Fibroblast of lung (primary cell): ENCODE measurements at regions not wholly inside any gene's neighbourhood (a gene's known extent, or its start where the extent isn't known, plus 50 kb on each side); places are given as distances from the start of the nearest gene placed in this dataset.

Source experiments
- DNase-seq, 2 donors: peaks; one replicate each; pipeline versions ENCODE4 v3.0.0 to v3.0.0-alpha.2; 2010; ENCODE audit warnings: low read depth in 2 of 2
- H2AFZ ChIP-seq: 2 replicates; pipeline ENCODE4 v1.5.1; 2012; ENCODE audit warnings: low read length, control low read depth, inconsistent platforms
- H3K27ac ChIP-seq: 2 replicates; pipeline ENCODE4 v1.5.1; 2011; ENCODE audit warnings: low read length, control low read depth; ENCODE audit not compliant: insufficient read depth
- H3K27me3 ChIP-seq: 2 replicates; pipeline ENCODE4 v1.5.1; 2011; ENCODE audit warnings: mild to moderate bottlenecking, low read length; ENCODE audit not compliant: control insufficient read depth, insufficient read depth
- H3K36me3 ChIP-seq: 2 replicates; pipeline ENCODE4 v1.5.1; 2011; ENCODE audit warnings: low read length; ENCODE audit not compliant: control insufficient read depth, insufficient read depth
- H3K4me1 ChIP-seq: 2 replicates; pipeline ENCODE4 v1.5.1; 2011; ENCODE audit warnings: low read length; ENCODE audit not compliant: control insufficient read depth, insufficient read depth; ENCODE audit errors: extremely low read depth
- H3K4me2 ChIP-seq: 2 replicates; pipeline ENCODE4 v1.5.1; 2011; ENCODE audit warnings: low read length, control low read depth; ENCODE audit not compliant: insufficient read depth; ENCODE audit errors: extremely low read depth
- H3K4me3 ChIP-seq, 4 experiments: fragments of 200-600 bp in 1 of 4; sonication (generic) in 1 of 4; replicated peaks in 1 of 4; 2 replicates each; pipeline ENCODE4 v1.5.1; 2011 to 2016; ENCODE audit warnings: low read length in 4 of 4, low read depth in 3 of 4, mild to moderate bottlenecking in 3 of 4, control low read depth in 2 of 4, inconsistent platforms in 1 of 4, mixed read lengths in 1 of 4; ENCODE audit not compliant: insufficient read depth in 1 of 4; ENCODE audit errors: control extremely low read depth in 1 of 4
- H3K79me2 ChIP-seq: 2 replicates; pipeline ENCODE4 v1.5.1; 2012; ENCODE audit warnings: mild to moderate bottlenecking, low read length, inconsistent platforms; ENCODE audit not compliant: control insufficient read depth, insufficient read depth
- H3K9ac ChIP-seq: 2 replicates; pipeline ENCODE4 v1.5.1; 2011; ENCODE audit warnings: mild to moderate bottlenecking, low read length, control low read depth; ENCODE audit not compliant: insufficient read depth
- H3K9me3 ChIP-seq: 2 replicates; pipeline ENCODE4 v1.5.1; 2012; ENCODE audit warnings: low read depth, low read length; ENCODE audit not compliant: control insufficient read depth, insufficient read depth
- H4K20me1 ChIP-seq: 2 replicates; pipeline ENCODE4 v1.5.1; 2011; ENCODE audit warnings: low read length; ENCODE audit not compliant: control insufficient read depth, insufficient read depth; ENCODE audit errors: extremely low read depth
- CTCF ChIP-seq, 2 donors: IDR thresholded peaks in 1 of 2; conservative IDR thresholded peaks in 1 of 2; 1 replicate in 1 of 2; 2 replicates in 1 of 2; pipeline ENCODE4 v1.5.1; 2011 to 2012; ENCODE audit warnings: low read length in 2 of 2, control low read depth in 1 of 2, inconsistent platforms in 1 of 2, low read depth in 1 of 2, mild to moderate bottlenecking in 1 of 2
- EZH2 ChIP-seq: IDR thresholded peaks from 2 replicates; pipeline ENCODE4 v1.5.1; 2012; ENCODE audit warnings: low read length, control low read depth, mild to moderate bottlenecking; ENCODE audit errors: missing control alignments

- Histone ChIP-seq H3K79me2 (no peaks in the 10 kb centered on the region), H3K4me3 (no peak overlapping the region), H4K20me1 (no peaks in the 10 kb centered on the region), H3K27ac (no peak overlapping the region), H3K4me2 (no peak overlapping the region), H3K4me1 (no peaks in the 10 kb centered on the region), H2AFZ (no peak overlapping the region), H3K9ac (no peak overlapping the region), H3K27me3 (no peaks in the 10 kb centered on the region), H3K9me3 (no peaks in the 10 kb centered on the region), H3K36me3 (no peaks in the 10 kb centered on the region)
- TF ChIP-seq EZH2 (no peak), CTCF (conservative IDR thresholded peaks at IDR 0.05 in 1 of 2, IDR thresholded peaks at IDR 0.05 in 1 of 2; ENCODE audit: low read depth in 1 of 2, low read length in 2 of 2) (no peak)
- DNase-seq = no peak
These were observed 260.6 kb downstream of the MEX3B start for GRCh38 chr15:81785181-81785580.

- Histone ChIP-seq H3K4me2 (no peak overlapping the region), H3K79me2 (no peaks in the 10 kb centered on the region), H4K20me1 (no peaks in the 10 kb centered on the region), H3K9ac (no peak overlapping the region), H3K9me3 (no peaks in the 10 kb centered on the region), H2AFZ (no peak overlapping the region), H3K4me3 (no peak overlapping the region), H3K27me3 (no peaks in the 10 kb centered on the region), H3K4me1 (no peaks in the 10 kb centered on the region), H3K27ac (no peak overlapping the region), H3K36me3 (no peaks in the 10 kb centered on the region)
- no peak for DNase-seq
- TF ChIP-seq CTCF (conservative IDR thresholded peaks at IDR 0.05 in 1 of 2, IDR thresholded peaks at IDR 0.05 in 1 of 2; ENCODE audit: low read depth in 1 of 2, low read length in 2 of 2) = no peak
- TF ChIP-seq EZH2 = no peak
These were observed 261.1 kb downstream of the MEX3B start for GRCh38 chr15:81784751-81785150.

GRCh38 chr15:81783586-81783985 lies 262.2 kb downstream of the MEX3B start:
- no peak for DNase-seq
- Histone ChIP-seq H3K4me2 (no peak overlapping the region), H4K20me1 (no peaks in the 10 kb centered on the region), H3K36me3 (no peaks in the 10 kb centered on the region), H3K9ac (no peak overlapping the region), H3K4me3 (no peak overlapping the region), H3K9me3 (no peaks in the 10 kb centered on the region), H3K4me1 (no peaks in the 10 kb centered on the region), H3K27ac (no peak overlapping the region), H3K27me3 (no peaks in the 10 kb centered on the region), H2AFZ (no peak overlapping the region), H3K79me2 (no peaks in the 10 kb centered on the region)
- no peak for TF ChIP-seq CTCF (conservative IDR thresholded peaks at IDR 0.05 in 1 of 2, IDR thresholded peaks at IDR 0.05 in 1 of 2; ENCODE audit: low read depth in 1 of 2, low read length in 2 of 2)
- no peak for TF ChIP-seq EZH2
